Right ventricle myocardium inferior (tissue), 1 donor: ENCODE measurements at regions not wholly inside any gene's neighbourhood (a gene's known extent, or its start where the extent isn't known, plus 50 kb on each side); places are given as distances from the start of the nearest gene placed in this dataset.
A peak's percentile ranks its signal among the peaks of the same experiment; 100 is the strongest.

Experiments used
- ATAC-seq: fragments of 200-7000 bp; cut with Tn5 transposase; one replicate; pipeline ENCODE4 v1.9.1; 2020; ENCODE audit warnings: mild to moderate bottlenecking, moderate library complexity
- DNase-seq: peaks from one replicate; pipeline ENCODE4 v3.0.0; 2021; ENCODE audit errors: missing footprints
- intact Hi-C: fragments of 100-400 bp; cut with DNase I; formaldehyde crosslinking; loops from one replicate; pipeline ENCODE4 v1.11.0; 2022
- donor health status: DM: no; HTN: yes; CAD: no; lungs with severe emphysema.

- DNase-seq (no peak), ATAC-seq (no peak)
- intact Hi-C loops, result no loop called here
Observed at GRCh38 chr10:30256084-30256483, 93.0 kb downstream of the MTPAP start.

GRCh38 chr10:30254926-30255325 is 94.2 kb downstream of the MTPAP start:
- DNase-seq, result no peak
- ATAC-seq, result no peak
- intact Hi-C loops, result no loop called here

GRCh38 chr10:30248728-30249127 is 100.3 kb downstream of the MTPAP start:
- ATAC-seq, result no peak
- no peak for DNase-seq
- intact Hi-C loops, result no loop called here

GRCh38 chr10:30247704-30248103 is 101.4 kb downstream of the MTPAP start:
- no peak for DNase-seq
- no peak for ATAC-seq
- intact Hi-C loops, result no loop called here

GRCh38 chr10:30241422-30242110 is 107.5 kb downstream of the MTPAP start:
- ATAC-seq, result no peak
- DNase-seq, result no peak
- intact Hi-C loops, result loop anchor here (1.0 kb wide), 1 partner anchor 243 kb away; no protein-coding TSS in a partner anchor

GRCh38 chr10:30238836-30239235 is 110.2 kb downstream of the MTPAP start:
- ATAC-seq, result no peak
- intact Hi-C loops, result loop anchor here (5.0 kb wide), 1 partner anchor 52 kb away; no protein-coding TSS in a partner anchor

GRCh38 chr10:30233186-30233959 is 115.7 kb downstream of the MTPAP start:
- intact Hi-C loops, result no loop called here
- no peak for DNase-seq
- no peak for ATAC-seq

More at GRCh38 chr10:30238836-30239235, 110.2 kb downstream of the MTPAP start:
- DNase-seq, result no peak

- intact Hi-C loops, result no loop called here
- DNase-seq (no peak), ATAC-seq (no peak)
Observed at GRCh38 chr10:30231709-30232108, 117.4 kb downstream of the MTPAP start.

- intact Hi-C loops, result no loop called here
- ATAC-seq (no peak), DNase-seq (no peak)
Observed at GRCh38 chr10:30231071-30231652, 117.9 kb downstream of the MTPAP start.

GRCh38 chr10:30229536-30229935 is 119.5 kb downstream of the MTPAP start:
- no peak for DNase-seq
- intact Hi-C loops, result no loop called here
- ATAC-seq, result no peak

- intact Hi-C loops, result no loop called here
- DNase-seq (no peak), ATAC-seq (no peak)
Observed at GRCh38 chr10:30228417-30229036, 120.6 kb downstream of the MTPAP start.

- ATAC-seq, result no peak
- DNase-seq, result no peak
- intact Hi-C loops, result no loop called here
Observed at GRCh38 chr10:30227481-30227880, 121.6 kb downstream of the MTPAP start.

- intact Hi-C loops, result no loop called here
- DNase-seq (no peak), ATAC-seq (peak; percentile 31)
Observed at GRCh38 chr10:30219971-30220751, 128.9 kb downstream of the MTPAP start.

- no peak for ATAC-seq
- intact Hi-C loops, result no loop called here
Observed at GRCh38 chr10:30216821-30217220, 132.3 kb downstream of the MTPAP start.

GRCh38 chr10:30215623-30216022 is 133.5 kb downstream of the MTPAP start:
- ATAC-seq (peak; percentile 44), DNase-seq (no peak)
- intact Hi-C loops, result no loop called here

More at GRCh38 chr10:30216821-30217220, 132.3 kb downstream of the MTPAP start:
- DNase-seq, result no peak

GRCh38 chr10:30215141-30215540 is 133.9 kb downstream of the MTPAP start:
- ATAC-seq (no peak), DNase-seq (no peak)
- intact Hi-C loops, result no loop called here

- ATAC-seq (no peak), DNase-seq (no peak)
- intact Hi-C loops, result no loop called here
Observed at GRCh38 chr10:30210296-30210695, 138.8 kb downstream of the MTPAP start.

GRCh38 chr10:30208330-30208729 is 140.7 kb downstream of the MTPAP start:
- ATAC-seq, result no peak
- intact Hi-C loops, result no loop called here
- DNase-seq, result no peak
